IgD-negative memory B cell (primary cell): ENCODE measurements at regions not wholly inside any gene's neighbourhood (a gene's known extent, or its start where the extent isn't known, plus 50 kb on each side); places are given as distances from the start of the nearest gene placed in this dataset.
"Not testable (repeated sequence)": the region's sequence is repeated elsewhere in the genome, so short reads cannot be mapped to it uniquely, and the experiment has no call there.

Experiments used
- H3K27ac Mint-ChIP-seq, 3 donors: one replicate each; pipeline ENCODE4 v1.8.0; 2020 to 2022; ENCODE audit warnings: mild to moderate bottlenecking in 3 of 3, mixed read lengths in 3 of 3, moderate library complexity in 1 of 3
- H3K27me3 Mint-ChIP-seq: one replicate; pipeline ENCODE4 v1.8.0; 2021; ENCODE audit warnings: mixed read lengths
- H3K36me3 Mint-ChIP-seq: one replicate; pipeline ENCODE4 v1.8.0; 2020; ENCODE audit warnings: mild to moderate bottlenecking, mixed read lengths
- H3K4me1 Mint-ChIP-seq, 3 donors: one replicate each; pipeline ENCODE4 v1.8.0; 2020 to 2022; ENCODE audit warnings: mixed read lengths in 3 of 3, mild to moderate bottlenecking in 1 of 3
- H3K4me3 Mint-ChIP-seq, 4 donors: one replicate each; pipeline ENCODE4 v1.8.0; 2020 to 2022; ENCODE audit warnings: mild to moderate bottlenecking in 4 of 4, mixed read lengths in 4 of 4, moderate library complexity in 3 of 4
- H3K9me3 Mint-ChIP-seq, 3 donors: one replicate each; pipeline ENCODE4 v1.8.0; 2020 to 2021; ENCODE audit warnings: mixed read lengths in 3 of 3, mild to moderate bottlenecking in 1 of 3

DNA sequence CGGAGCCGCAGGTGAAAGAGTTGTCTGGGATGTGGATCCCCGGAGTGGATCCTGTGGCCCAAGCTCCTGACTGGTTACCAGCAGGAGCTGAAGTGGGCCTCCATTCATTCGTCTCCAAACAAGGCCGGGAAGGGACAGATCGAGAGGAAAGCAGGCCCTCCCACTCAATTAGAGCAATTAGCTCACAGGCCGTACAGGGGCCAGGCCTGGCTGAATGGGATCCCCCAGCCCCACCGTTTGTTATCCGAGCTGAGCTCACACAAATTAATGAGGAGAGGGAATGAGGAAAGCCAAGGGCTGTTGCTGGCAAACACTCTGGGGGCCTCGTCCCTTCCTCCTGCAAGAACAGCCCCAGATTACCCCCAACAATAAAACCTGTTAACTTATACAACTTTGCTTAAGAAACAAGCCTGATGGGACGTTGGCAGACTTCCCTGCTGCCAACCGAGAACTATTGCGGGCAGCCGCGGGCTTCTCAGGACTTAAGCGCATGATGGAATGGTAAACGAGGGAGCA is 338.0 kb downstream of the BCL11A start:
- no peaks in the 10 kb centered on the region for H3K36me3 Mint-ChIP-seq
- peaks cover 0 to 5% (median 4%) of the 10 kb centered on the region in 3 donors for H3K4me1 Mint-ChIP-seq
- no peak overlapping the region for H3K27ac Mint-ChIP-seq

DNA sequence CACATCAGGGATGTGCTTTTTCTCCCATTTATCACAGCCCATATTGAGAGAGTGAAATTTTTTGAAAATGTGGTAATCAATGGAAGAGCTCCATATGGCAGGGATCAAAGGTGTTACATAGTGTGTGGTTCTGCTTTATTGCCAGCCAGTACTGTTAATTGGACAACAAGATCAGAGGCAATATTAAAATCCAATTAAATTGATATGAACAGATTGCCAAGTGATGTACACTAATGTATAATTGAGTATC is 338.9 kb downstream of the BCL11A start:
- peaks cover 0 to 5% (median 4%) of the 10 kb centered on the region in 3 donors for H3K4me1 Mint-ChIP-seq
- H3K9me3 Mint-ChIP-seq = no peaks in the 10 kb centered on the region
- no peaks in the 10 kb centered on the region for H3K27me3 Mint-ChIP-seq
- H3K4me3 Mint-ChIP-seq = no peak overlapping the region
- no peaks in the 10 kb centered on the region for H3K36me3 Mint-ChIP-seq
- H3K27ac Mint-ChIP-seq = no peak overlapping the region

More for the DNA sequence above, 338.0 kb downstream of the BCL11A start:
- no peaks in the 10 kb centered on the region for H3K9me3 Mint-ChIP-seq
- H3K4me3 Mint-ChIP-seq = no peak overlapping the region
- H3K27me3 Mint-ChIP-seq = no peaks in the 10 kb centered on the region

- Mint-ChIP-seq H3K27ac (no peak overlapping the region), H3K9me3 (peaks cover 0 to under 1% (median 0%) of the 10 kb centered on the region in 3 donors), H3K4me1 (peaks cover 0 to 5% (median 4%) of the 10 kb centered on the region in 3 donors), H3K4me3 (no peak overlapping the region), H3K36me3 (no peaks in the 10 kb centered on the region), H3K27me3 (no peaks in the 10 kb centered on the region)
These were observed 339.4 kb downstream of the BCL11A start for GRCh38 chr2:60213865-60214625.

DNA sequence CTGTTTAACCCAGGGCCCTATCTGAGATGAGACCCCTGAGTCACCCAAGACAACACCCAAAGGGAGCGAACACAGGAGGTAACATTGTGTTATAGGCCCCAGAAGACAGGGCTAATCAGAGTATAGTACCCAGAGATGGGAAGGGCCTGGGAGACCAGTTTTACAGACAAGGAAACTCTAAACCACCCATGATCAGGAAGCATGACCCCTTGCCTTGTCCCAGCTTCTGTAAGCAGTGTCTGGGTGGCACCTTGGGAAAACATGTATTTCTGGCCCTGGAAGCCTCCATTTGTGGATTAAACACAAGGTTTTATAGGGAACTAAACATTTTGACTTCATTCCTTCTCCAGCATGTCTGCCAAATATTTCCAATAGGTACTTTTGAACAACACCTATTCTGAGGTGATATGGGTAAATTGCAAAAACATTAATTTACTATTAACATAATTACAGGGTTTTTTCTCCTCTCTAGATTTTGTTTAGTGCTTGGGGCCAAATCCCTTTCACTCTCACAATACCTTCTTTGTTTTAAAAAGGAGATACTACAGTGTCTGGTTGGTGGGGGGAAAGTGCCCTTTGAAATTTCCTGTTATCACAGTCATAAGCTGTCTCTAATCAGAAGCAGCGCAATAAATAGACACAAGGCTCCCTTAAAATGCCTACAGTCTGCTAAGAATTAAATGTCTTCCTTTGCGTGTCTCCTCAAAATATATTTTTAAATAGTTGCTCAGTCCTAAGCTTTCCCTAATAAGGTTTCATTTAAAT is 341.1 kb downstream of the BCL11A start:
- Mint-ChIP-seq H3K36me3 (no peaks in the 10 kb centered on the region), H3K9me3 (peaks cover 0 to 5% (median 0%) of the 10 kb centered on the region in 3 donors), H3K4me1 (peaks cover 0 to 5% (median 1%) of the 10 kb centered on the region in 3 donors), H3K27me3 (no peaks in the 10 kb centered on the region), H3K27ac (no peak overlapping the region), H3K4me3 (no peak overlapping the region)

DNA sequence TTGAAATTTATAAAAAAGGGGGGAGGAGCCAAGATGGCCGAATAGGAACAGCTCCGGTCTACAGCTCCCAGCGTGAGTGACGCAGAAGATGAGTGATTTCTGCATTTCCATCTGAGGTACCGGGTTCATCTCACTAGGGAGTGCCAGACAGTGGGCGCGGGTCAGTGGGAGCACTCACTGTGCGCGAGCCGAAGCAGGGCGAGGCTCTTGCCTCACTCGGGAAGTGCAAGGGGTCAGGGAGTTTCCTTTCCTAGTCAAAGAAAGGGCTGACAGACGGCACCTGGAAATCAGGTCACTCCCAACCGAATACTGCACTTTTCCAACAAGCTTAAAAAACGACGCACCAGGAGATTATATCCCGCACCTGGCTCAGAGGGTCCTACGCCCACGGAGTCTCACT is 364.4 kb downstream of the BCL11A start:
- not testable (repeated sequence) for H3K4me1 Mint-ChIP-seq, H3K27ac Mint-ChIP-seq, H3K27me3 Mint-ChIP-seq

GRCh38 chr2:60175290-60175689 is 378.2 kb downstream of the BCL11A start:
- no peak overlapping the region for H3K4me3 Mint-ChIP-seq

More for the DNA sequence above, 364.4 kb downstream of the BCL11A start:
- not testable (repeated sequence) for H3K4me3 Mint-ChIP-seq, H3K36me3 Mint-ChIP-seq
- H3K9me3 Mint-ChIP-seq = peaks cover 3 to 14% (median 6%) of the 10 kb centered on the region in 3 donors

GRCh38 chr2:60174146-60174545 is 379.3 kb downstream of the BCL11A start:
- H3K27me3 Mint-ChIP-seq = no peaks in the 10 kb centered on the region
- no peaks in the 10 kb centered on the region for H3K36me3 Mint-ChIP-seq
- H3K9me3 Mint-ChIP-seq = no peaks in the 10 kb centered on the region
- no peak overlapping the region for H3K27ac Mint-ChIP-seq
- no peaks in the 10 kb centered on the region for H3K4me1 Mint-ChIP-seq
- no peak overlapping the region for H3K4me3 Mint-ChIP-seq

More at GRCh38 chr2:60175290-60175689, 378.2 kb downstream of the BCL11A start:
- no peak overlapping the region for H3K27ac Mint-ChIP-seq
- H3K36me3 Mint-ChIP-seq = no peaks in the 10 kb centered on the region
- no peaks in the 10 kb centered on the region for H3K4me1 Mint-ChIP-seq
- H3K9me3 Mint-ChIP-seq = no peaks in the 10 kb centered on the region
- H3K27me3 Mint-ChIP-seq = no peaks in the 10 kb centered on the region

DNA sequence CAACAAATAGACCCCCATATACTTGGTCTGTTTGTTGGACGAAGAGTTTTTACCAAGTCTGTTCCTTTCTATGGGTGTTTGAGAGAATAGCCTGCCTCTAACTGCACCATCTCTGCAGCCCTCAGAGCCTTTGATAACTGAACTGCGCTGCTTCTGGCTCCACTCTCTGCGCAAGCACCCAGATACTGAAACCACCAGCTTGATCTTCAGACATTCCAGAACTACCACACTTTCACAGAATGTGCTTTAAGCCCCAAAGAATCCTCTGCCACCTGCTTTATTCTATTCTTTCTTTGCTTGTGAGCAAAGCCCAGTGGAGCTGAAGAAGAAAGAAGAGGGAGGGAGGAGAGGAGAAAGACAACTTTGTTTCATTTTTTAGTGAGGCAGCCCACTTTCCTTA is 380.7 kb downstream of the BCL11A start:
- H3K27me3 Mint-ChIP-seq = no peaks in the 10 kb centered on the region
- H3K4me1 Mint-ChIP-seq = peaks cover 0 to 2% (median 0%) of the 10 kb centered on the region in 3 donors
- H3K36me3 Mint-ChIP-seq = no peaks in the 10 kb centered on the region
- no peak overlapping the region for H3K4me3 Mint-ChIP-seq
- H3K27ac Mint-ChIP-seq = no peak overlapping the region
- H3K9me3 Mint-ChIP-seq = no peaks in the 10 kb centered on the region

DNA sequence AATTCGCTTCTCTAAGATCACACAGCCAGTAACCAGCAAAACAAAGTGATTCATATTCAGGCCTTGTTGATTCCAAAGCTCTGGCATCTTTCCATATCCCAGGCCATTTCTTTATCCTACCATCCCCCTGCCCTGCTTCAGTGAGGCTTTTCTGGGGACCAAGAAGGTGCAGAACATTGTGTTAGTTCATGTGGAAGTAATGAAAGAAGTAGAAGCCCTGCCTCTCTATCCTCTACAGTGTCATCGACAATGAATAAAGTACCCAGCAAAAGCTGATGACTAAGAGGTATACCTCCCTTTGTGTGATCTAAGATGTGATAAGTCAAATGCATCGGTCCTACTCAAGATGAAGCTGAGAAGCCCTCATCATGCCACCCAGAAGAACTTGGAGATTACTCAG is 383.2 kb downstream of the BCL11A start:
- no peaks in the 10 kb centered on the region for H3K9me3 Mint-ChIP-seq
- no peaks in the 10 kb centered on the region for H3K27me3 Mint-ChIP-seq
- H3K4me1 Mint-ChIP-seq = peaks cover 0 to 2% (median 0%) of the 10 kb centered on the region in 3 donors
- no peaks in the 10 kb centered on the region for H3K36me3 Mint-ChIP-seq
- H3K4me3 Mint-ChIP-seq = no peak overlapping the region
- no peak overlapping the region for H3K27ac Mint-ChIP-seq

GRCh38 chr2:60168247-60168646 is 385.2 kb downstream of the BCL11A start:
- peaks cover 0 to 2% (median 0%) of the 10 kb centered on the region in 3 donors for H3K4me1 Mint-ChIP-seq

DNA sequence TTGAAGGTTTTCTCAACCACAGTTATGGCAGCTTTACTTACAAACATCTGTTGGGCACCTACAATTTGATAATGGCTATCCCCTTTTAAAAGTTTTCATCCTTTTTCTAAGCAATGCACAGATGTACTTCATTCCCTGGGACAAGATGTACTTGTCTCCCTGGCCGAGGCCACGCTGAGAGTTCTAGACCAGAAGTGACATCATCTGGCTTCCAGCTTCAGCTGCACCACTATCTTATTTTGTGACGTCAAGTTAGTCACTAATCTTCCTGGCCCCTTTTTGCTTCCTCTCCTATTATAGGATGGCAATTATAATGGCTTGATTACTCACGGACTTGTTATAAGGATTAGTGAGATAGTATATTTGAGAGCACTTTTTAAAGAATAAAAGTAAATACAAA is 386.4 kb downstream of the BCL11A start:
- H3K27ac Mint-ChIP-seq = no peak overlapping the region
- no peak overlapping the region for H3K4me3 Mint-ChIP-seq
- H3K4me1 Mint-ChIP-seq = peaks cover 0 to 2% (median 0%) of the 10 kb centered on the region in 3 donors
- no peaks in the 10 kb centered on the region for H3K36me3 Mint-ChIP-seq
- no peaks in the 10 kb centered on the region for H3K9me3 Mint-ChIP-seq
- H3K27me3 Mint-ChIP-seq = no peaks in the 10 kb centered on the region

More at GRCh38 chr2:60168247-60168646, 385.2 kb downstream of the BCL11A start:
- Mint-ChIP-seq H3K27me3 (no peaks in the 10 kb centered on the region), H3K4me3 (peak overlapping the region in 1 of 4 donors; percentile 29), H3K9me3 (no peaks in the 10 kb centered on the region), H3K27ac (no peak overlapping the region), H3K36me3 (no peaks in the 10 kb centered on the region)

DNA sequence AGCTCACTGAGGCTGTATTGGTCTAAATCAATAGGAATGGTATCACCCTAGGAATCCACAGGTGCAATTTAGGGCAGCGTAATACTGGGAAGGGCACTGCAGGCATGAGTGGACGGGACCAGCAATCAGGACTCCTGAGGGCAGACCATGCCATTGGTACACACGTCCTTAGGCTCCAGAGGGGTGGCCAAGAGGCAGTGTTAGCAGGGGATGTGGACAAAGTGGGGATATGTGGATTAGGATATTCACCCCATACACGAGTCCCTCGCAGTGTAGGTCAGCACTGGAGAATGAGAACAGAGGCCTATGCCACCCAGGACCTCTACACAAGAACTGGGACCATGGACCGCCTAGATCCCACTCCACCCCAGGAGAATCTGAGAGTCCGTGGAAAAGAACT is 389.8 kb downstream of the BCL11A start:
- Mint-ChIP-seq H3K27me3 (no peaks in the 10 kb centered on the region), H3K4me3 (no peak overlapping the region), H3K9me3 (no peaks in the 10 kb centered on the region), H3K27ac (no peak overlapping the region), H3K4me1 (peaks cover 3 to 14% (median 6%) of the 10 kb centered on the region in 3 donors), H3K36me3 (no peaks in the 10 kb centered on the region)

DNA sequence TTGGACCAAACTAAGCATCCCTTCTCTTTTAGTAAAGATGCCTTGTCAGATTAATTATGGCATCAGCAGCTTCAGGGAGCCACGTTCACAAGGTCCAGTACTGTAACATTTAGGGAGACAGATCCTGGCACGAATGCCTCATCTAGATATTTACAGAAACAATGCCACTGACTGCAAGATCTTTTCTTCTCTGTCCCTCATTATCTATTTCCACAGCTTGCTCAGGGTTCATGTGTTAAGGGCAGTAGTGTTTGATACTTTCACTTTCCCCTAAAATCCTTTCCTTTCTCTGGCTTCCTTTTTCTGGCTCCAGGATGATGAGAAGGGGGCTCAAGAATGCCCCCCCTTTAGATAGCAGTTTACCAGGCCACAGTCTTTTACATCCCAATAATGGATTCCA is 393.9 kb downstream of the BCL11A start:
- Mint-ChIP-seq H3K9me3 (no peaks in the 10 kb centered on the region), H3K4me1 (peaks cover 2 to 20% (median 15%) of the 10 kb centered on the region in 3 donors), H3K36me3 (no peaks in the 10 kb centered on the region)

GRCh38 chr2:60158262-60158661 is 395.2 kb downstream of the BCL11A start:
- no peaks in the 10 kb centered on the region for H3K27me3 Mint-ChIP-seq
- no peaks in the 10 kb centered on the region for H3K36me3 Mint-ChIP-seq
- H3K4me1 Mint-ChIP-seq = peaks cover 2 to 20% (median 15%) of the 10 kb centered on the region in 3 donors
- peak overlapping the region in 1 of 3 donors; percentile 41 for H3K27ac Mint-ChIP-seq
- H3K4me3 Mint-ChIP-seq = no peak overlapping the region
- H3K9me3 Mint-ChIP-seq = no peaks in the 10 kb centered on the region

More for the DNA sequence above, 393.9 kb downstream of the BCL11A start:
- H3K27ac Mint-ChIP-seq = no peak overlapping the region
- peak overlapping the region in 1 of 4 donors; percentile 33 for H3K4me3 Mint-ChIP-seq
- no peaks in the 10 kb centered on the region for H3K27me3 Mint-ChIP-seq

DNA sequence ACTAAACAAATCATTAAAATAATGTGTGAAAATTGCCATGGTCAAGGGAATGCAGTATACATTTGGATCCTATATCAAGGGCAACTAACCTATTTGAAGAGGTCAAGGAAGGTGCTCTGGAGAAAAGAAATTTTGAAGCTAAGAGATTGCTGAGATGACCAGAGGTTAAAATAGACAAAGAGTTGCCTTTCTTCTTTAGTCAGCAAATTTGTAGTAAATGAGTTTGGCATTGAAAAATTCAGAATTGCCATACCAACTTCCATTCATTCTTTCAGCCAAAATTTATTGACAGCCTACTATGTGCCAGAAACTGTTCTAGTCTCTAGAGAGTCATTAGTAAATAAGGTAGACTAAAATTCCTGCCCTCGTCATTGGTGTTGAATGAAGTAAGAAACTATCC is 396.2 kb downstream of the BCL11A start:
- H3K36me3 Mint-ChIP-seq = no peaks in the 10 kb centered on the region
- no peaks in the 10 kb centered on the region for H3K27me3 Mint-ChIP-seq
- peaks cover 2 to 20% (median 15%) of the 10 kb centered on the region in 3 donors for H3K4me1 Mint-ChIP-seq
- H3K27ac Mint-ChIP-seq = no peak overlapping the region
- H3K4me3 Mint-ChIP-seq = no peak overlapping the region
- peaks cover 0 to 1% (median 0%) of the 10 kb centered on the region in 3 donors for H3K9me3 Mint-ChIP-seq
